ENCODE measurements at regions not wholly inside any gene's neighbourhood (a gene's known extent, or its start where the extent isn't known, plus 50 kb on each side); places are given as distances from the start of the nearest gene placed in this dataset.

DNA sequence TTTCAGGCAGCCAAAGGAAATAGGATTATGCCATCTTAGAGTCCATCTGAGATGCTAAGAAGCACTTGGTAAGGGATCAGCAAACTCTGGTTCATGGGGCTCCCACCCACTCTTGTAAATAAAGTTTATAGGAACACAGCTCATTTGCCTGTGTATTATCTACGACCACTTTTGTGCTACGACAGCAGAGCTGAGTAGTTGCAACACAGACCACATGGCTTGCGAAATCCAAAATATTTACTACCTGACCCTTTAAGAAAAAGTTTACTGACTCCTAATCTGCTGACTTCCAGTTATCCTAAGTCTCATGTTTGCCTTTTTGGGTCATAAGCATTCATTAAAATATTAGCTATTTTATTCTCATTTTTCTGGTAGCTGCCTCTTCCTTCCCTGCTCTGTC lies 859.0 kb downstream of the QKI start:
- TF ChIP-seq SMC3 (conservative IDR thresholded peaks at IDR 0.05; ENCODE audit: poor library complexity): no peak
- TF ChIP-seq CTCF (IDR thresholded peaks at IDR 0.05; ENCODE audit: poor library complexity, severe bottlenecking): no peak
- TF ChIP-seq POLR2AphosphoS5 (IDR thresholded peaks at IDR 0.05): no peak
- TF ChIP-seq EP300 (conservative IDR thresholded peaks at IDR 0.05; ENCODE audit: poor library complexity, severe bottlenecking): no peak

Data from neural cell (in vitro differentiated cells).